ENCODE measurements at regions not wholly inside any gene's neighbourhood (a gene's known extent, or its start where the extent isn't known, plus 50 kb on each side); places are given as distances from the start of the nearest gene placed in this dataset.

- H3K9me3 ChIP-seq (ENCODE audit: control insufficient read depth in 4 of 4, low read length in 3 of 4), result no peaks in the 10 kb centered on the region
- no peak overlapping the region for H3K4me3 ChIP-seq (ENCODE audit: low read depth in 1 of 3, low read length in 3 of 3)
- TF ChIP-seq REST (IDR thresholded peaks at IDR 0.05) (no peak), RAD21 (IDR thresholded peaks at IDR 0.05) (no peak), GABPA (IDR thresholded peaks at IDR 0.05 in 1 of 2, conservative IDR thresholded peaks at IDR 0.05 in 1 of 2) (no peak), NR2F2 (IDR thresholded peaks at IDR 0.05) (no peak), EGR1 (IDR thresholded peaks at IDR 0.05; ENCODE audit: low read depth in 2 of 2) (no peak), HNF4G (IDR thresholded peaks at IDR 0.05) (no peak), JUND (IDR thresholded peaks at IDR 0.05) (no peak), YY1 (IDR thresholded peaks at IDR 0.05) (no peak), MAX (IDR thresholded peaks at IDR 0.05) (no peak), RXRA (IDR thresholded peaks at IDR 0.05) (no peak), FOXA2 (IDR thresholded peaks at IDR 0.05) (no peak), SP1 (IDR thresholded peaks at IDR 0.05) (no peak), FOXA1 (IDR thresholded peaks at IDR 0.05) (no peak), TAF1 (conservative IDR thresholded peaks at IDR 0.05) (no peak), HNF4A (conservative IDR thresholded peaks at IDR 0.05) (no peak)
- TF ChIP-seq, protein P1, sequence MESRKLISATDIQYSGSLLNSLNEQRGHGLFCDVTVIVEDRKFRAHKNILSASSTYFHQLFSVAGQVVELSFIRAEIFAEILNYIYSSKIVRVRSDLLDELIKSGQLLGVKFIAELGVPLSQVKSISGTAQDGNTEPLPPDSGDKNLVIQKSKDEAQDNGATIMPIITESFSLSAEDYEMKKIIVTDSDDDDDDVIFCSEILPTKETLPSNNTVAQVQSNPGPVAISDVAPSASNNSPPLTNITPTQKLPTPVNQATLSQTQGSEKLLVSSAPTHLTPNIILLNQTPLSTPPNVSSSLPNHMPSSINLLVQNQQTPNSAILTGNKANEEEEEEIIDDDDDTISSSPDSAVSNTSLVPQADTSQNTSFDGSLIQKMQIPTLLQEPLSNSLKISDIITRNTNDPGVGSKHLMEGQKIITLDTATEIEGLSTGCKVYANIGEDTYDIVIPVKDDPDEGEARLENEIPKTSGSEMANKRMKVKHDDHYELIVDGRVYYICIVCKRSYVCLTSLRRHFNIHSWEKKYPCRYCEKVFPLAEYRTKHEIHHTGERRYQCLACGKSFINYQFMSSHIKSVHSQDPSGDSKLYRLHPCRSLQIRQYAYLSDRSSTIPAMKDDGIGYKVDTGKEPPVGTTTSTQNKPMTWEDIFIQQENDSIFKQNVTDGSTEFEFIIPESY (IDR thresholded peaks at IDR 0.05), result no peak
- TF ChIP-seq, protein P2, sequence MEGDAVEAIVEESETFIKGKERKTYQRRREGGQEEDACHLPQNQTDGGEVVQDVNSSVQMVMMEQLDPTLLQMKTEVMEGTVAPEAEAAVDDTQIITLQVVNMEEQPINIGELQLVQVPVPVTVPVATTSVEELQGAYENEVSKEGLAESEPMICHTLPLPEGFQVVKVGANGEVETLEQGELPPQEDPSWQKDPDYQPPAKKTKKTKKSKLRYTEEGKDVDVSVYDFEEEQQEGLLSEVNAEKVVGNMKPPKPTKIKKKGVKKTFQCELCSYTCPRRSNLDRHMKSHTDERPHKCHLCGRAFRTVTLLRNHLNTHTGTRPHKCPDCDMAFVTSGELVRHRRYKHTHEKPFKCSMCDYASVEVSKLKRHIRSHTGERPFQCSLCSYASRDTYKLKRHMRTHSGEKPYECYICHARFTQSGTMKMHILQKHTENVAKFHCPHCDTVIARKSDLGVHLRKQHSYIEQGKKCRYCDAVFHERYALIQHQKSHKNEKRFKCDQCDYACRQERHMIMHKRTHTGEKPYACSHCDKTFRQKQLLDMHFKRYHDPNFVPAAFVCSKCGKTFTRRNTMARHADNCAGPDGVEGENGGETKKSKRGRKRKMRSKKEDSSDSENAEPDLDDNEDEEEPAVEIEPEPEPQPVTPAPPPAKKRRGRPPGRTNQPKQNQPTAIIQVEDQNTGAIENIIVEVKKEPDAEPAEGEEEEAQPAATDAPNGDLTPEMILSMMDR (IDR thresholded peaks at IDR 0.05; ENCODE audit: low read depth, low read length, missing input control), result no peak
- TF ChIP-seq, protein P3, sequence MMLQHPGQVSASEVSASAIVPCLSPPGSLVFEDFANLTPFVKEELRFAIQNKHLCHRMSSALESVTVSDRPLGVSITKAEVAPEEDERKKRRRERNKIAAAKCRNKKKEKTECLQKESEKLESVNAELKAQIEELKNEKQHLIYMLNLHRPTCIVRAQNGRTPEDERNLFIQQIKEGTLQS (IDR thresholded peaks at IDR 0.05), result no peak
- no peak overlapping the region for H3K27ac ChIP-seq (ENCODE audit: low read depth in 1 of 2, low read length in 2 of 2)
- no peak for DNase-seq (ENCODE audit: low spot score)
- 81% methylated on average over 3 of the region's 3 CpGs for WGBS
- H3K4me1 ChIP-seq (ENCODE audit: control insufficient read depth in 4 of 4, insufficient read depth in 4 of 4, low read length in 3 of 4), result no peaks in the 10 kb centered on the region
- no peak overlapping the region for H3K9ac ChIP-seq (ENCODE audit: low read depth in 1 of 2, low read length in 2 of 2)
- H3K27me3 ChIP-seq (ENCODE audit: control insufficient read depth in 4 of 4, insufficient read depth in 4 of 4, low read length in 3 of 4), result no peaks in the 10 kb centered on the region
- H3K36me3 ChIP-seq (ENCODE audit: control insufficient read depth in 4 of 4, insufficient read depth in 3 of 4, low read depth in 1 of 4, low read length in 3 of 4), result no peaks in the 10 kb centered on the region
Observed at GRCh38 chr2:34907812-34908211, 1308.7 kb upstream of the FAM98A start.
